K562 (cell line): ENCODE measurements at regions not wholly inside any gene's neighbourhood (a gene's known extent, or its start where the extent isn't known, plus 50 kb on each side); places are given as distances from the start of the nearest gene placed in this dataset.

ENCODE experiments used
- AFF4 ChIP-seq: sonication (generic); formaldehyde crosslinking; IDR thresholded peaks from 2 replicates; pipeline ENCODE4 v1.8.0; 2023; ENCODE audit warnings: mild to moderate bottlenecking, missing genetic modification reagents
- CEBPG ChIP-seq, 3 experiments: fragments of 200-800 bp in 1 of 3; sonication (Bioruptor generic) in 1 of 3; sonication (generic) in 1 of 3; formaldehyde crosslinking in 1 of 3; IDR thresholded peaks in 2 of 3; conservative IDR thresholded peaks in 1 of 3; 2 replicates each; pipeline versions ENCODE4 v1.6.1 to v1.8.0; 2016 to 2022; ENCODE audit warnings: missing compliant biosample characterization in 2 of 3, missing genetic modification characterization in 2 of 3, mild to moderate bottlenecking in 1 of 3, missing genetic modification reagents in 1 of 3
- EP300 ChIP-seq: IDR thresholded peaks from 2 replicates; pipeline ENCODE4 v1.6.1; 2012; ENCODE audit warnings: low read length, improper control_type of control experiment
- FOXJ3 ChIP-seq: sonication (generic); formaldehyde crosslinking; IDR thresholded peaks from 2 replicates; pipeline ENCODE4 v1.4.0; 2020; ENCODE audit warnings: mild to moderate bottlenecking, missing genetic modification reagents
- RCOR1 ChIP-seq, 2 experiments: IDR thresholded peaks; 2 replicates each; pipeline ENCODE4 v1.6.1; 2012; ENCODE audit warnings: low read depth in 2 of 2, low read length in 2 of 2, borderline replicate concordance in 1 of 2, improper control_type of control experiment in 1 of 2
- ZNF274 ChIP-seq: IDR thresholded peaks from 2 replicates; pipeline ENCODE4 v1.6.1; 2011; ENCODE audit warnings: low read depth, mild to moderate bottlenecking, low read length, moderate library complexity, borderline replicate concordance
- ZNF280A ChIP-seq: fragments of 450-650 bp; IDR thresholded peaks from 2 replicates; pipeline ENCODE4 v1.6.1; 2018; ENCODE audit warnings: mild to moderate bottlenecking, low read depth; ENCODE audit not compliant: partially characterized antibody
- ZNF609 ChIP-seq: sonication (generic); formaldehyde crosslinking; IDR thresholded peaks from 2 replicates; pipeline ENCODE4 v1.8.1; 2023; ENCODE audit warnings: missing genetic modification reagents, mild to moderate bottlenecking, borderline replicate concordance
- TF ChIP-seq, protein P1 (sequence below): fragments of 150-350 bp; conservative IDR thresholded peaks from 2 replicates; pipeline ENCODE4 v1.6.1; 2014; ENCODE audit warnings: low read length
- TF ChIP-seq, protein P2 (sequence below): fragments of 450-650 bp; IDR thresholded peaks from 2 replicates; pipeline ENCODE4 v1.7.0; 2016; ENCODE audit warnings: borderline replicate concordance

GRCh38 chr5:89055015-89055694 is 172.2 kb upstream of the MEF2C start (continued):
- TF ChIP-seq, protein P1, sequence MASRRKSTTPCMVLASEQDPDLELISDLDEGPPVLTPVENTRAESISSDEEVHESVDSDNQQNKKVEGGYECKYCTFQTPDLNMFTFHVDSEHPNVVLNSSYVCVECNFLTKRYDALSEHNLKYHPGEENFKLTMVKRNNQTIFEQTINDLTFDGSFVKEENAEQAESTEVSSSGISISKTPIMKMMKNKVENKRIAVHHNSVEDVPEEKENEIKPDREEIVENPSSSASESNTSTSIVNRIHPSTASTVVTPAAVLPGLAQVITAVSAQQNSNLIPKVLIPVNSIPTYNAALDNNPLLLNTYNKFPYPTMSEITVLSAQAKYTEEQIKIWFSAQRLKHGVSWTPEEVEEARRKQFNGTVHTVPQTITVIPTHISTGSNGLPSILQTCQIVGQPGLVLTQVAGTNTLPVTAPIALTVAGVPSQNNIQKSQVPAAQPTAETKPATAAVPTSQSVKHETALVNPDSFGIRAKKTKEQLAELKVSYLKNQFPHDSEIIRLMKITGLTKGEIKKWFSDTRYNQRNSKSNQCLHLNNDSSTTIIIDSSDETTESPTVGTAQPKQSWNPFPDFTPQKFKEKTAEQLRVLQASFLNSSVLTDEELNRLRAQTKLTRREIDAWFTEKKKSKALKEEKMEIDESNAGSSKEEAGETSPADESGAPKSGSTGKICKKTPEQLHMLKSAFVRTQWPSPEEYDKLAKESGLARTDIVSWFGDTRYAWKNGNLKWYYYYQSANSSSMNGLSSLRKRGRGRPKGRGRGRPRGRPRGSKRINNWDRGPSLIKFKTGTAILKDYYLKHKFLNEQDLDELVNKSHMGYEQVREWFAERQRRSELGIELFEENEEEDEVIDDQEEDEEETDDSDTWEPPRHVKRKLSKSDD = no peak
- TF ChIP-seq CEBPG (CRISPR knock-in tag; IDR thresholded peaks at IDR 0.05) (no peak), CEBPG (tag; conservative IDR thresholded peaks at IDR 0.05 in 1 of 2, IDR thresholded peaks at IDR 0.05 in 1 of 2) (no peak), RCOR1 (IDR thresholded peaks at IDR 0.05; ENCODE audit: borderline replicate concordance in 1 of 2, low read depth in 2 of 2, low read length in 2 of 2) (peak in 1 of 2 experiments; percentile 11; a peak in 1 of 4 replicates), FOXJ3 (CRISPR knock-in tag) (no peak), EP300 (peak; percentile 77), ZNF280A (no peak), ZNF274 (no peak), ZNF609 (CRISPR knock-in tag) (no peak), AFF4 (no peak)
- TF ChIP-seq, protein P2, sequence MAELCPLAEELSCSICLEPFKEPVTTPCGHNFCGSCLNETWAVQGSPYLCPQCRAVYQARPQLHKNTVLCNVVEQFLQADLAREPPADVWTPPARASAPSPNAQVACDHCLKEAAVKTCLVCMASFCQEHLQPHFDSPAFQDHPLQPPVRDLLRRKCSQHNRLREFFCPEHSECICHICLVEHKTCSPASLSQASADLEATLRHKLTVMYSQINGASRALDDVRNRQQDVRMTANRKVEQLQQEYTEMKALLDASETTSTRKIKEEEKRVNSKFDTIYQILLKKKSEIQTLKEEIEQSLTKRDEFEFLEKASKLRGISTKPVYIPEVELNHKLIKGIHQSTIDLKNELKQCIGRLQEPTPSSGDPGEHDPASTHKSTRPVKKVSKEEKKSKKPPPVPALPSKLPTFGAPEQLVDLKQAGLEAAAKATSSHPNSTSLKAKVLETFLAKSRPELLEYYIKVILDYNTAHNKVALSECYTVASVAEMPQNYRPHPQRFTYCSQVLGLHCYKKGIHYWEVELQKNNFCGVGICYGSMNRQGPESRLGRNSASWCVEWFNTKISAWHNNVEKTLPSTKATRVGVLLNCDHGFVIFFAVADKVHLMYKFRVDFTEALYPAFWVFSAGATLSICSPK = no peak
